HG03469 (cell line): ENCODE measurements at regions not wholly inside any gene's neighbourhood (a gene's known extent, or its start where the extent isn't known, plus 50 kb on each side); places are given as distances from the start of the nearest gene placed in this dataset.

Source experiments
- ATAC-seq: cut with Tn5 transposase; IDR thresholded peaks from one replicate; pipeline ENCODE4 v1.9.1; 2021; ENCODE audit warnings: mild to moderate bottlenecking, moderate library complexity, moderate number of reproducible peaks; ENCODE audit not compliant: unreplicated experiment

DNA sequence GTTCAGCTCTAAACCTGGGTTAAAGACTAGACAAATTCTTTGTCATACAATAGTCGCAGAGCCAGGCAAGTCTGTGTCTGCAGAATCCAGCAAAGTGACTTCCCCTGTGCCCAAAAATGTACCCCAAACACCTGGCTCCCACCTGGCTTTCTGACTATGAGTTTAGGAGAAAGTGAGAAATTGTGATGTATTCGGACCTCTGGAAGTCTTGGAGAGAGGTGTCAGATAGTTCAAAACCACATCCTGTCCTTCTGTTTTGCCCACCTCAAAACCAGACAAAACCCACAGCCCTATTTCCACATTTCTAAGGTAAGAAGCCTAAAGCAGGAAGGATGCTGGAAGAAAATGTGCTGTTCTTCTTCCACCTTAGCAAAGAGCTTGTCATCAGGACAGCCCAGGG, 63.8 kb upstream of the CLMP start:
- no peak for ATAC-seq

DNA sequence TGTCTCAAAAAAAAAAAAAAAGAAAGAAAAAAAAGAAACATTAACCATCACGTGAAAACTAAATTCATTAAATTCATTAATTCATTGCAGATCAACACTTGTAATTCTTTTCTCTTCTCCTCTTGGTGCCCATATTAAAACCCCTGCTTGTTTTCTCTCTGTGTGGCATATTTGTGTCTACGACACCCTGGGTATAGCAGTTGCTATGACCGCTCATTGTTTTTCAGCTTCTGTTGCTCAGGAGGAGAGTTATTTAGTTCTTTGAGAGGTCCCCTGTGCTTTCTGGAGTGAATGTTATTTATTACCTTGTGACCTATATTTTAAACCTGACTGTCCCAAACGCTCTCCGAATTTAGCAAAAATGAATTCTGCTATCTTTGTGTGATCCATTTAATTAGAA, 62.3 kb upstream of the CLMP start:
- ATAC-seq, result no peak

DNA sequence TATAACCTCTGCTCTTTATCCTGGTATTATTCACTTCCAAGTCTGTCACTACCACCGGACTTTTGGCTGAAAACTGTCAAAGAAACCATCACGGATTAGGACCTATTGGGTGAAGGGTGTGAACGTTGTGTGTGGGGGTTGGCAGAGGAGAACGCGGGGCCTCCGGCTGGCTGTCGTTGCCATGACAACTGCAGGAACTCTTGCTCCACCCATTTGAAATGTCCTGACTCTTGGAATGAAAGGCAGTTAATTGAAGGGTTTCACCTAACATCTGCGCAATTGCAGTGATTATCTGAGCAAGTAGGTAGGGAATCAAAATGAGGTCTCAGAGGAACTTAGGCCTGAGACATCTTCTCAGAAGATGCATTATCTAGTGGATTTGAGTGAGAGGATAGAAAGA, 60.9 kb upstream of the CLMP start:
- ATAC-seq, result no peak

DNA sequence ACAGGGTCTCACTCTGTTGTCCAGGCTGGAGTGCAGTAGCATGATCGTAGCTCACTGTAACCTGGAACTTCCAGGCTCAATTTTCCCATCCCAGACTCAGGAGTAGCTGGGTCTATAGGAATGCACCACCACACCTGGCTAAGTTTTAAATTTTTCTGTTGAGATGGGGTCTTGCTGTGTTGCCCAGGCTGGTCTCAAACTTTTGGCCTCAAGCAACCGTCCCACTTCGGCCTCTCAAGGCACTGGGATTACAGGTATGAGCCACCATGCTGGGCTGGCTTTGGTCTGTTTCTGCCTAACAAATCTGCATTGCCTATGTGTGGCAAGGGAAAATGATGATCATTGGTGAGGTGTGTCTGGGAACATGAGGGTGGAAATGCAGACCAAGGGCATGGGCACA, 59.3 kb upstream of the CLMP start:
- no peak for ATAC-seq

DNA sequence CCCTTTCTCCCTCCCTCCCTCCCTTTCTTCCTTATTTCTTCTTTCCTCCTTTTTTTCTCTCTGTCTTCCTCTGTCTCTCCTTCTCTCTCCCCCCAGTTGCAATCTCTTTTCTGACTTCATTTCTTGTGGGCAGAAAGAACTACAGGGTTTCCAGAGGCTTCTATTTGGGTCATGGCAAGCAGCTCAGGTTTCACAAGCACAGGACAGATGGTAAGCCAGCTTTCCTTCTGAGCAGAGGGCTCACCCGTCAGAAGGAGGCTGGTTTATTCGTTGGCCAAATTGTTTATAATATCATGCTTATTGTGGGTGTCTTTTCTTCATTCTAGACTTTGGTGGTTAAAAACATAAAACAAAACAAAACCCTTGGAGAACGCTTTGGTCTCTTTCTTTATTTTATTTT, 58.9 kb upstream of the CLMP start:
- ATAC-seq, result no peak

DNA sequence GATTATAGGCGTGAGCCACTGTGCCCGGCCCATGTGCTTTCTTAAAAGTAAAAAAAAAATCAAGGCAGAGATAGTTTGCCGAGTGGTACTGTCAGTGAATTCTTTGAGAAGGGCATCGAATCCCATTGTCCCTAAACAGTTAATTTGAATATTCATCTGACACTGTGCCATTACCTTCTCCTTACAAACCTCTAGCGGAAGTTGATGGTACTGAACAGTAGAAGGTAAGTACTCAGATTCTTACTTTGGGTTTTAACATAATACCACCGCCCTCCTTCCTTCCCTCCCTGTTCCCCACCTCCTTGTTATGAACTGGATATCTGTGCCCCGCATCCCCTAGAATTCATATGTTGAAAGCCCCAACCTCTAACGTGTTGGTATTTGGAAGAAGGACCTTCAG, 58.2 kb upstream of the CLMP start:
- ATAC-seq, result no peak

DNA sequence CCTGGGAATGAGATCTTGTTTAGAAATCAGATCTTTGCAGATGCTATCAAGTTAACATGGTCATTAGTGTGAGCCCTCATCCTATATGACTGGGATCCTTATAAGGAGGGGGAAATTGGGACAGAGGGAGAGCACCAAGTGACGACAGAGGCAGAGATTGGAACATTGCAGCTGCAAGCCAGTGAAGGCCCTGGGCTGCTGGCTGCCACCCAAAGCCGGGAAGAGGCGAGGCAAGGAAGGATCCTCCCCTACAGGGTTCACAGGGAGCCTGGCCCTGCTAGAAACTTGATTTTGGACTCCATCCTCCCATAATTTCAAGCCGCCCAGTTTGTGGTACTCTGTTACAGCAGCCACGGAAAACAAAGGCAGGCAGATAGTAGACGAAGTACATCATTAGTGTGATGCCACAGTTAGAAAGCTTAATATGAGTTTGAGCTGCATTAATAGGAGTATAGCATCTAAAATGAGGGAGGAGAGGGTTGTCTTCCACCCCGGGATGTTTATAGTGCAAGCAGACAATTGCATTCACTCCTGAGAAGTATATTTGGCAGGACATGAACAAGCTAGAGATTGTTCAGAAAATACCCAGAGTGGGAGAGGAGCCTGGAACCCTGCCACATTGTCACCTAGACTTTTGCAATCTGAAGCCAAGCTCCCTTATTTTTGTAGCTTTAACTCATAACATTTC, 56.8 kb upstream of the CLMP start:
- no peak for ATAC-seq

DNA sequence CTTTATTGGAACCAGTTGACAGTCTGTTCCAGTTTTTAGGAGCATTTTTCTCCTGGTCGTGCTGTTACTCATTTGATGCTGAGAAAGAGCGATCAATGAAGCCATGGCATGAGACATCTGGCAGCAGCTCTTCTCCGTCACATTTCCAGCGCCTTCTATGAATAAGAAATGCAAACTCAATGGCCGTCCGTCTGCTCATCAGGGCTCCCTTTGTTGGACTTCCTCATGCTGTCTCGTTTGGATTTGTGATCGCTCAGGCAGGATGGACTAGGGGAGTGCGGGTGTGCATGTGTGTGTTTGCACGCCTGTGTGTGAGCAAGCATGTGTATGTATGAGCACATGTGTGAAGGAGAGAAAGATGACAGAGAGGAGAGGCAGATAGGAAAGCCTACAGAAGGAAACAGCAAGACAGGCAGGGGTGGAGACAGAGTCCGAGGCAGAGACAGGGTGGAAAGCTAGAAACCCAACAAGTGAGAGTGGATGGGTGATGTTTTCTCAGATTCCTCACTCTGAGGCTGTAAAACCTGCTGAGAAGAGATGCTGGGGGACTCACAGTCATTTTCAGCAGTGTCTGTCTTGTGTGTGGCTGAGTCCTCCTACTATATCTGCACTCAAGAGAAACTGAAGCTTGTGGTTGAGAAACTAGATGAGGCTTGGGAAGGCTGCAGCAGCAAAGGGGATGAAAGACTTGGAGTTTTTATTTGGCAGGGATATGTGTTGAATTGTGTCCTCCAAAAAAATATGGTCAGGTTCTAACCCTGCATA, 56.0 kb upstream of the CLMP start:
- no peak for ATAC-seq

DNA sequence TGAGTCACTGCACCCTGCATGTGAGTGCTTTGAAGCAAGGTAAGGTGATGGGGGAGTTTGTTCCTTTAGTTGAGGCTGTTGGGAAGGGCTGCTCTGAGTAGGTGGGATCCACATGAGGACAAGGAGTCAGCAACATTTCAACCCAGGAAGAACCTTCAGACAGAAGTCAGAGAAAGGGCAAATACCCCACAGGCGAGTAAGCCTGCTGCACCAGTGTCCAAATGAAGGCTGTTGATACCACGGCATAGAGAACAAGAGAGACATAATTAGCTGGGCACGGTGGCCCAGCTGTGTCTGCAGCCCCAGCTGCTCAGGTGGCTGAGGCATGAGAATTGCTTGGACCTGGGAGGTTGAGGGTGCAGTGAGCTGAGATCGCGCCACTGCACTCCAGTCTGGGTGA, 54.3 kb upstream of the CLMP start:
- no peak for ATAC-seq

DNA sequence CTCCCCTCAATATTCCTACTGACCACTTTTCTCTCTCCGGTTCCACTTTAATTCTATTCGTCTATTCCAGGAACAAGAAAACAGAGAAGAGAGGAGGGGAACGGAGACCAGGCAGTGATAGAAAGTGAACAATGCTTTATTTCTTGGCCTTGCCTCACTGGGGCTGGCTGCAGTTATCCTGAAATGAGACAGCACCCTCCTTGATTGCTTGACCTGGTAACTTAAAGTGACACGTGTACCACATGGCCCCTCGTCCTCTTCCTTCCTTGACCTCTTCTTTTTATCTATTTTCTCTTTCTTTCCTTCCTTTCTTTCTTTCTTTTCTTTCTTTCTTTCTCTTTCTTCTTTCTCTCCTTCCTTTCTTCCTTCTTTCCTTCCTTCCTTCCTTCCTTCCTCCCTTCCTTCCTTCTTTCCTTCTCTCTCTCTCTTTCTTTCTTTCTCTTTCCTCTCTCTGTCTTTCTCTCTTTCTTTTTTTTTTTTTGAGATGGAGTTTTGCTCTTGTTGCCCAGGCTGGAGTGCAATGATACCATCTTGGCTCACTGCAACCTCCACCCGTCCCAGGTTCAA, 52.8 kb upstream of the CLMP start:
- no peak for ATAC-seq

DNA sequence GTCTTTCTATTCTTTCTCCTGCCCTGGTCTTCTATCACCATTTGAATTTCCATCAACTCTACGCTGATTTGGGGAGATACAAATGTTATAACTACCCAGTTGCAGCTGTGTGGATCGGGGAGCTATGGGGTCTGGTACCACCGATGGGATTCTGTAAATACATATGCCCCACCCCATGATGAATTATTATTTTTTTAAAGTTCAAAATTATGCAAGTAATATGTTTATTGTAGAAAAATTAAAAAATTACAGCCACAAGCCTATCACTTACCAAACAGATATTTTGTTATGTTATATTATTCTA, 52.4 kb upstream of the CLMP start:
- no peak for ATAC-seq

DNA sequence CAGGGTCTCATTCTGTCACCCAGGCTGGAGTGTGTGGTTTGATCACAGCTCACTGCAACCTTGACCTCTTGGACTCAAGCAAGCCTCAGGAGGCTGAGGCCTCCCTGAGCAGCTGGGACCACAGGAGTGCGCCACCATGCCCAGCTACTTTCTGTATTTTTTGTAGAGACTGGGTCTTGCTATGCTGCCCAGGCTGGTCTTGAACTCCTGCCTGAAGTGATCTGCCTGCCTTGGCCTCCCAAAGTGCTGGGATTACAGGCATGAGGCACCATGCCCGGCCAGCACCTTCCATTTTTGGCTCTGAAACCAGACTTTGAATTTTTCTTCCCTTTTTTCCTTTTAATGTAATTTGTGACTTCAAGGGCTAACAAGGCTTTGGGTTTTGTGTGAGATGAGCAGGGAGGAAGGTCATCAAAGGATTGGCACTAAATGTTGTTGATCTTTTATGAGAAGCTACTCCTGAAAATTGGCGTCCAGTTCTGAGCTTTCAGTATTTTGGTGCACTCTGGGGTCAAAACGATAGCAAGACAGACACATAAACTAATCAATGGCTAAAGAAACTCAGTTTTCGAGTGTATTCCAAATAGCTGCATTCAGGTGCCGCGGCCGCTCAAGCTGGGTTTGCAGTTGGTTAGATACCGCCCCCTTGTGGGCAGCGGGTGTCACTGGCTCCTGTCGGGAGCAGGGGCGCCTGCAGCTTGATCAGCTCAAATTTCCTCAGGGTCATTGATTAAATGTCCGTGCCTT, 51.9 kb upstream of the CLMP start:
- peak; percentile 54 for ATAC-seq

DNA sequence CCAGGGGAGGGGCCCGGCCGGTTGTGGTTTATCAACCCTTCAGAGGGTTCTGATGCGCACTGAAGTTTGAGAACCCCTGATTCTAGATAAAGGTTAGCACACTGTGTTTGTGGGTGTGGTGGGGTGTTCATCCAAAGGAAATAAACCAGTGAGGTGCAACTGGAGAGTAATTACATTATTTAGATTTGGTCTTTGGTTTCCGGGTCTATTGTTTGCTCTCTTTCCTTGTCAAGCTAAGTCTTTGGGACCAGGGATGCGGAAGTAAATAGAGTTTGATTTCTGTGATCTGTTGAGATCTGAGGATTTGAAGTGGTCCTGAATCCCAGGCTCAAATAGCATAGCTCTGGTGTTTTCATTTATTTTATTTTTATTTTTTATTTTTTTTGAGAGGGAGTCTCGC, 50.5 kb upstream of the CLMP start:
- no peak for ATAC-seq
